ENCODE measurements at regions not wholly inside any gene's neighbourhood (a gene's known extent, or its start where the extent isn't known, plus 50 kb on each side); places are given as distances from the start of the nearest gene placed in this dataset.

DNA sequence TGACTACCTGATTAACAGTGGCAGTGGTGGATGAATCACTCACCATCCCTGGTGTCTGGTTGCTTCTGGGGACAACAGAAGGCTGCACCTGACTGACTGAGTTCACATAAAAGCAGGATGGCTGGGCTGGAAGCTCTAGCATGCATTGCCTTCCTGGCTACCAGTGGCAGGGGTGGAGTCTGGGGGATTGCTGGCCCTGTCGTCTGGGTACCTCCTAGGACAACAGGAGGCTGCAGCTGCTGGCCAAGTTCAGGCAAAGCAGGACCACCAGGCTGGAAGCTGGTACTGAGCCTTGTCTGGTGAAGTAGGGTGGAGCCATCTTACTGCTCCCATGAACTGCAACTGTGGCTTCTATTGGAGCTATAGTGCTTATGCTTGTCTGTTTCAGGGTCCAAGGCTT lies 480.8 kb upstream of the CTNND2 start:
- no peaks in the 10 kb centered on the region for H3K27me3 ChIP-seq
- H3K36me3 ChIP-seq: no peaks in the 10 kb centered on the region
- TF ChIP-seq, protein P1, sequence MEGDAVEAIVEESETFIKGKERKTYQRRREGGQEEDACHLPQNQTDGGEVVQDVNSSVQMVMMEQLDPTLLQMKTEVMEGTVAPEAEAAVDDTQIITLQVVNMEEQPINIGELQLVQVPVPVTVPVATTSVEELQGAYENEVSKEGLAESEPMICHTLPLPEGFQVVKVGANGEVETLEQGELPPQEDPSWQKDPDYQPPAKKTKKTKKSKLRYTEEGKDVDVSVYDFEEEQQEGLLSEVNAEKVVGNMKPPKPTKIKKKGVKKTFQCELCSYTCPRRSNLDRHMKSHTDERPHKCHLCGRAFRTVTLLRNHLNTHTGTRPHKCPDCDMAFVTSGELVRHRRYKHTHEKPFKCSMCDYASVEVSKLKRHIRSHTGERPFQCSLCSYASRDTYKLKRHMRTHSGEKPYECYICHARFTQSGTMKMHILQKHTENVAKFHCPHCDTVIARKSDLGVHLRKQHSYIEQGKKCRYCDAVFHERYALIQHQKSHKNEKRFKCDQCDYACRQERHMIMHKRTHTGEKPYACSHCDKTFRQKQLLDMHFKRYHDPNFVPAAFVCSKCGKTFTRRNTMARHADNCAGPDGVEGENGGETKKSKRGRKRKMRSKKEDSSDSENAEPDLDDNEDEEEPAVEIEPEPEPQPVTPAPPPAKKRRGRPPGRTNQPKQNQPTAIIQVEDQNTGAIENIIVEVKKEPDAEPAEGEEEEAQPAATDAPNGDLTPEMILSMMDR (IDR thresholded peaks at IDR 0.05): no peak
- no peak for TF ChIP-seq POLR2A (IDR thresholded peaks at IDR 0.05)
- WGBS, 3 donors: 50 to 80% (median 53%) methylated on average over 1 of the region's 1 CpG
- no peaks in the 10 kb centered on the region for H3K4me1 ChIP-seq (ENCODE audit: insufficient read depth)
- no peak for DNase-seq
- no peaks in the 10 kb centered on the region for H3K9me3 ChIP-seq
- no peak overlapping the region for H3K4me3 ChIP-seq
- intact Hi-C loops (cut with DNase I): no loop called here
- H3K27ac ChIP-seq: no peak overlapping the region

DNA sequence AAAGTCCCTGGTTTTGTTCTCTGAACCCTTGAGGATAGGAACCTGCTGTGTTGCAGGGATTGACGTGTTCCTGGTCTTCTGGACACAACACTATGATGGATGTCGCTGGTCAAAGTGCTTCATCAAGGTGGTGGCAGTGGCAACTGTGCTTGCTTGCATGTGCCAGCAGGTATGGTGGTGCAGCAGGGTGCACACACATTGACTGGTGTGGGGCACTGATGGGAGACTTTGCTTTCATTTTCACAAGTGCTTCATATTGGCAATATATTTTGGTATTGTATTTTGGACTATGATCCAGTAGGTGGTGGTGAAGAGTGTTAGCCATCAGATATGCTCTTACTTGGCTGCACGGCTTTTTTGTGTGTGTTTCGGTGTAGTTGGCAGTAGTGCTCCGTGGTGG lies 479.8 kb upstream of the CTNND2 start:
- no peak for TF ChIP-seq EP300 (IDR thresholded peaks at IDR 0.05)
- TF ChIP-seq, protein P1 (IDR thresholded peaks at IDR 0.05): no peak
- no peak for TF ChIP-seq POLR2A (IDR thresholded peaks at IDR 0.05)
- WGBS, 3 donors: 77 to 81% (median 78%) methylated on average over 5 of the region's 5 CpGs

DNA sequence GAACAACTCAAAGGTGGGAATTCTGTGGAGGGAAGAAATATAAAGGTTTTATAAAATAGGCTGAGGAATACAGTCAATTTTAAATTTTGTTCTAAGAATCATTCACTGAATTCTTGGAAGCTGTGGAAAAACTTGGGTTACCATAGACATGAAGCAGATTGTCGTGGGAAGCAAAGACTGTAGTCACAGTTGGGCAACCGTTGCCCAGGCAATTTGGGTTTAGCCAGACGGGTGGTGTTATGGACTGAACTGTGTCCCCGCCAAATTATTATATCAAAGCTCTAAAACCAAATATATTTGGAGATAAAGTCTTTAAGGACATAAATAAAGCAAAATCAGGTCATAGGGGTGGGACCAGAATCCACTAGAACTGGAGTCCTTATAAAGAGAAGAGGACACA lies 463.7 kb upstream of the CTNND2 start:
- TF ChIP-seq, protein P1 (IDR thresholded peaks at IDR 0.05): no peak
- TF ChIP-seq EP300 (IDR thresholded peaks at IDR 0.05): no peak
- no peak for TF ChIP-seq POLR2A (IDR thresholded peaks at IDR 0.05)
- Histone ChIP-seq H3K4me3 (no peak overlapping the region), H3K27ac (no peak overlapping the region), H3K9me3 (no peaks in the 10 kb centered on the region), H3K36me3 (no peaks in the 10 kb centered on the region), H3K27me3 (no peaks in the 10 kb centered on the region), H3K4me1 (ENCODE audit: insufficient read depth) (no peaks in the 10 kb centered on the region)
- intact Hi-C loops (cut with DNase I): no loop called here
- WGBS, 3 donors: 69 to 78% (median 73%) methylated on average over 4 of the region's 4 CpGs
- no peak for DNase-seq

More for the DNA sequence above, 479.8 kb upstream of the CTNND2 start:
- Histone ChIP-seq H3K4me1 (ENCODE audit: insufficient read depth) (no peaks in the 10 kb centered on the region), H3K27ac (no peak overlapping the region), H3K4me3 (no peak overlapping the region), H3K27me3 (no peaks in the 10 kb centered on the region), H3K36me3 (no peaks in the 10 kb centered on the region), H3K9me3 (no peaks in the 10 kb centered on the region)
- intact Hi-C loops (cut with DNase I): no loop called here
- DNase-seq: no peak

DNA sequence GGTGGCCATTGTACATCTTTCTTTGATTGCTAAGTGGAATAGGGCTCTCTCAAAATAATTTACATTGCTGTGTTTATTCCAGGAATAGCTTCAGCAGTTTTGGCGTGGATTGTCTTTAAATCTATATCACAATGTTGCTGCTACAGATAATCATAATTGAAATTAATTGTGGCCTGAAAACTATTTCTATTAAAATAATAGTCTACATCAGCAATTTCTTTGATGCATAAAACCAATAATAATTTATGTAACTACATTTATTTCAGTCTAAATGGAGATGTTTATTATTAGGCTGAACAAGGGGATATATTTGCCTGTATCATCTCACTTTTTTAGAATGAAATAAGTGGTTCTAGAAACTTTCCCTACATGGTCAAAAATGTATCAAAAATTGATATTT lies 456.0 kb upstream of the CTNND2 start:
- DNase-seq: no peak
- Histone ChIP-seq H3K27ac (no peak overlapping the region), H3K4me1 (ENCODE audit: insufficient read depth) (no peaks in the 10 kb centered on the region), H3K27me3 (no peaks in the 10 kb centered on the region), H3K4me3 (no peak overlapping the region), H3K36me3 (no peaks in the 10 kb centered on the region), H3K9me3 (no peaks in the 10 kb centered on the region)
- TF ChIP-seq POLR2A (IDR thresholded peaks at IDR 0.05) (no peak), EP300 (IDR thresholded peaks at IDR 0.05) (no peak)
- TF ChIP-seq, protein P1 (IDR thresholded peaks at IDR 0.05): no peak
- intact Hi-C loops (cut with DNase I): no loop called here
- WGBS, 3 donors: 78 to 88% (median 81%) methylated on average over 1 of the region's 1 CpG
